ENCODE measurements at regions not wholly inside any gene's neighbourhood (a gene's known extent, or its start where the extent isn't known, plus 50 kb on each side); places are given as distances from the start of the nearest gene placed in this dataset.

DNA sequence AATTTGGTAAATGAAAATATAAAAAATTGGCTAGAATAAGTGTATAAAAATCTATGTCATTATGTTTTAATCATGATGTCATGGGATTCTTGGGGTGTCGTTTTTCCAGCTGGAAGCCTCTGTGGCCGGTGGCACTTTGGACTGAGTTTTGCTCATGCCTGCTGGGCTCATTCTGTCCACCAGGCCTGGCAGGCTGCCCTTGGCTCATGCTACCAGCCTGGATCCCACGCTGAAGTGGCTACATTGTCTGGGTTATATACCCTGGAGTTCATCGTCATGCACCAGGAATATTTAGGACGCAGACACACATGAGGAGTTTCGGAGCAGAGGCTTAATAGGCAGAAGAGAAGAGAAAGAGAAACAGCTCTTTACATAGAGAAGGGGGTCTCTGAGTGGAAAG is 1913.7 kb upstream of the WWC1 start:
- no peaks in the 10 kb centered on the region for H3K27me3 ChIP-seq (ENCODE audit: control insufficient read depth in 3 of 3, insufficient read depth in 3 of 3, low read length in 3 of 3)
- H3K4me3 ChIP-seq (ENCODE audit: low read length in 3 of 3): no peak overlapping the region
- H3K9ac ChIP-seq (ENCODE audit: low read depth in 1 of 3, low read length in 3 of 3): no peak overlapping the region
- no peaks in the 10 kb centered on the region for H3K4me1 ChIP-seq (ENCODE audit: control insufficient read depth in 3 of 3, insufficient read depth in 3 of 3, low read length in 3 of 3)
- no peak overlapping the region for H3K27ac ChIP-seq (ENCODE audit: low read depth, low read length)
- peaks cover 0 to 3% (median 2%) of the 10 kb centered on the region in 3 donors for H3K9me3 ChIP-seq (ENCODE audit: control insufficient read depth in 3 of 3, low read length in 3 of 3)
- H3K36me3 ChIP-seq (ENCODE audit: control insufficient read depth in 3 of 3, insufficient read depth in 3 of 3, low read length in 3 of 3): no peaks in the 10 kb centered on the region

DNA sequence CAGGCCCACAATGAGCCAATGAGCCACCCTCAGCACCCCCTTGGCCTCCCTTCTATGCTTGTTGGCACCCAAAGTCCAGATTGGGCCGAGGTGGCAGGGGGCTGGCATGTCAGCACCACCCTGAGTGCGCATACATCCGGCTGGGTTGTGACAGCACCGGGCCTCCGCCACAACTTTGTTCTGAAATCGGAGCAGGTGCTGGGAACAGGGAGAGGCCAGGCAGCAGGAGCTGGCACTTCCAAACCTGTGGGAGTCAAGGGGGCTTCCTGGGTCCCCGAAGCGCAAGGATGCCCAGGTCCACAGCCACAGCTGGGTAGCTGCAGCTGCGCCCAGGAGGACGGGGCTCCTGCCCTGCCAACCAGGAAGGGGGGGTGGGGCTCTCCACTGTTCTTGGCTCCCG is 1911.9 kb upstream of the WWC1 start:
- Histone ChIP-seq H3K4me1 (ENCODE audit: control insufficient read depth in 3 of 3, insufficient read depth in 3 of 3, low read length in 3 of 3) (no peaks in the 10 kb centered on the region), H3K27ac (ENCODE audit: low read depth, low read length) (no peak overlapping the region), H3K36me3 (ENCODE audit: control insufficient read depth in 3 of 3, insufficient read depth in 3 of 3, low read length in 3 of 3) (no peaks in the 10 kb centered on the region), H3K9ac (ENCODE audit: low read depth in 1 of 3, low read length in 3 of 3) (no peak overlapping the region), H3K4me3 (ENCODE audit: low read length in 3 of 3) (no peak overlapping the region), H3K27me3 (ENCODE audit: control insufficient read depth in 3 of 3, insufficient read depth in 3 of 3, low read length in 3 of 3) (no peaks in the 10 kb centered on the region), H3K9me3 (ENCODE audit: control insufficient read depth in 3 of 3, low read length in 3 of 3) (peaks cover 0 to 3% (median 2%) of the 10 kb centered on the region in 3 donors)

DNA sequence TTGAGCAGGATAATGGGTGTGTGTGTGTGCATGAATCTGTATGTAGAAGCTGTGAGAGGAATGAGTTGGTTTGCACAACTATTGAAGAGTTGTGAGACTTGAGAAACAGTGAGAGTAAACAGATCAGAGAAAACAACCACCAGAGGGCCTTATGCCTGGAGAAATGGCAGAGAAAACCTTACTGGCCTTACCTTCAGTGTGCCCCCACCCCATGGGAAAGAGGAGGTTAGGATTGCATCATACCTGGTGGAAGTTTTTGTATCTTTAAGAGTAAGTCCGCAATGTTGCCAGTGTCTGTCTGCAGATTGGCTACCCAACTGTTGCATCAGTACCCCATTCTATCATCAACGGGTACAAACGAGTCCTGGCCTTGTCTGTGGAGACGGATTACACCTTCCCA is 1909.4 kb upstream of the WWC1 start:
- H3K9me3 ChIP-seq (ENCODE audit: control insufficient read depth in 3 of 3, low read length in 3 of 3): peaks cover 0 to 3% (median 2%) of the 10 kb centered on the region in 3 donors
- no peaks in the 10 kb centered on the region for H3K36me3 ChIP-seq (ENCODE audit: control insufficient read depth in 3 of 3, insufficient read depth in 3 of 3, low read length in 3 of 3)
- H3K9ac ChIP-seq (ENCODE audit: low read depth in 1 of 3, low read length in 3 of 3): no peak overlapping the region
- no peaks in the 10 kb centered on the region for H3K27me3 ChIP-seq (ENCODE audit: control insufficient read depth in 3 of 3, insufficient read depth in 3 of 3, low read length in 3 of 3)
- H3K4me3 ChIP-seq (ENCODE audit: low read length in 3 of 3): no peak overlapping the region
- no peaks in the 10 kb centered on the region for H3K4me1 ChIP-seq (ENCODE audit: control insufficient read depth in 3 of 3, insufficient read depth in 3 of 3, low read length in 3 of 3)
- no peak overlapping the region for H3K27ac ChIP-seq (ENCODE audit: low read depth, low read length)

DNA sequence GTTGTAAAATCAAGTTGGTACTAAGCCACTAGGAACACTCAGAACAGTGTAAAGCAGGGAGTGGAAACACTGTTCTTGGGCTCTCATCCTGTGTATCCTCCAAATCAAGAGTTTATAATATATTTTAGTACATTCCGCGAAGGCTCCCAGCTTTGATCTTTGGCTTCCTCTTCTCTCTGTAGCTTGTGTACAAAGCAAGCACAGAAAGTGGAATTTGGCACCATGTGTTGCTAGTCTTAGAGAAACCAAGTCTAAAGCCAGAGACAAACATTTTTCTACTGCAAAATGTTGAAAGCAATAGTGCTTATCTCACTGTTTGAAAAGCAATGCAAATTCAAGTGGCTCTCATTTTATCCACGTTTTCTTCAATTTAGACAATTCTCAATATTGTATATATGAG is 1893.3 kb upstream of the WWC1 start:
- H3K4me3 ChIP-seq (ENCODE audit: low read length in 3 of 3): no peak overlapping the region
- no peaks in the 10 kb centered on the region for H3K36me3 ChIP-seq (ENCODE audit: control insufficient read depth in 3 of 3, insufficient read depth in 3 of 3, low read length in 3 of 3)
- no peak overlapping the region for H3K9ac ChIP-seq (ENCODE audit: low read depth in 1 of 3, low read length in 3 of 3)
- no peaks in the 10 kb centered on the region for H3K4me1 ChIP-seq (ENCODE audit: control insufficient read depth in 3 of 3, insufficient read depth in 3 of 3, low read length in 3 of 3)
- H3K9me3 ChIP-seq (ENCODE audit: control insufficient read depth in 3 of 3, low read length in 3 of 3): no peaks in the 10 kb centered on the region
- no peak overlapping the region for H3K27ac ChIP-seq (ENCODE audit: low read depth, low read length)
- H3K27me3 ChIP-seq (ENCODE audit: control insufficient read depth in 3 of 3, insufficient read depth in 3 of 3, low read length in 3 of 3): no peaks in the 10 kb centered on the region

DNA sequence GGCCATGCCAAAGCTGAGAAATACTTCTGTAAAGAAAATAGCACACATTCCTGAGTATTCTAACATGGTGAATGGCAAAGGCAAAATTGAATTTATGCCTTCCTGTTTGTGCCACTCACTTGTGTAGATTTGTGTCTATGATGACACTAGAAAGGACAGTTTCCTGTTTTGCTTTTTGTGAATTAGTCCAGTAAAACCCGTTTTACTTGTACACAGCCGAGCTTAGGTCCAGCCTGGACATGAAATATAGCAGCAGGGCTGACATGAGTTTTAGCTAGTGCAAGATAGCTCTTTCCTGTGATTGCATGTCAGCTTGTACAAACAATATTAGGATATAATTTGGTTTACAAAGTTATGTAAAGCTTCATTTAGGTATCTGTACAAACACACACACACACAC is 1891.7 kb upstream of the WWC1 start:
- Histone ChIP-seq H3K27ac (ENCODE audit: low read depth, low read length) (no peak overlapping the region), H3K4me1 (ENCODE audit: control insufficient read depth in 3 of 3, insufficient read depth in 3 of 3, low read length in 3 of 3) (no peaks in the 10 kb centered on the region), H3K9me3 (ENCODE audit: control insufficient read depth in 3 of 3, low read length in 3 of 3) (no peaks in the 10 kb centered on the region), H3K4me3 (ENCODE audit: low read length in 3 of 3) (no peak overlapping the region), H3K27me3 (ENCODE audit: control insufficient read depth in 3 of 3, insufficient read depth in 3 of 3, low read length in 3 of 3) (no peaks in the 10 kb centered on the region), H3K9ac (ENCODE audit: low read depth in 1 of 3, low read length in 3 of 3) (no peak overlapping the region), H3K36me3 (ENCODE audit: control insufficient read depth in 3 of 3, insufficient read depth in 3 of 3, low read length in 3 of 3) (no peaks in the 10 kb centered on the region)

DNA sequence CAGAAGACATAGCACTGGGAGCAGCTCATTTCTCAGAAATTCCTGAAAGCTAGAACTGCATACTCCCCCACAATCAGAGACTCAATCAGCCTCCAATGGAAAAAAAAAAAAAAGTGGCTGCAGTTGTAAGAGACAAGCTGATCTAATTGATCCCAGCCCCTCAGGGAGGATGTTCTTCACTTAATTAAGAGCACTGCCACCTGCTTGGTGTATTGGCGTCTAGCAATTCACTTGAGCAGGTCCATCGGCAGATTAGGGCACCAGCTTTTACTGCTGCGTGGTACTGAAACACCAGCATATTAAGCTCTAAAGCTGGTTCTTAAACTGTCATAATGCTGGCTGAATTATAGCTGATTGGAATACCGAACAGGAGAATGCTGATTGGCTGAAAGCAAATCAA is 1890.1 kb upstream of the WWC1 start:
- Histone ChIP-seq H3K9me3 (ENCODE audit: control insufficient read depth in 3 of 3, low read length in 3 of 3) (no peaks in the 10 kb centered on the region), H3K36me3 (ENCODE audit: control insufficient read depth in 3 of 3, insufficient read depth in 3 of 3, low read length in 3 of 3) (no peaks in the 10 kb centered on the region), H3K4me3 (ENCODE audit: low read length in 3 of 3) (no peak overlapping the region), H3K9ac (ENCODE audit: low read depth in 1 of 3, low read length in 3 of 3) (no peak overlapping the region), H3K27ac (ENCODE audit: low read depth, low read length) (no peak overlapping the region), H3K4me1 (ENCODE audit: control insufficient read depth in 3 of 3, insufficient read depth in 3 of 3, low read length in 3 of 3) (no peaks in the 10 kb centered on the region), H3K27me3 (ENCODE audit: control insufficient read depth in 3 of 3, insufficient read depth in 3 of 3, low read length in 3 of 3) (no peaks in the 10 kb centered on the region)

DNA sequence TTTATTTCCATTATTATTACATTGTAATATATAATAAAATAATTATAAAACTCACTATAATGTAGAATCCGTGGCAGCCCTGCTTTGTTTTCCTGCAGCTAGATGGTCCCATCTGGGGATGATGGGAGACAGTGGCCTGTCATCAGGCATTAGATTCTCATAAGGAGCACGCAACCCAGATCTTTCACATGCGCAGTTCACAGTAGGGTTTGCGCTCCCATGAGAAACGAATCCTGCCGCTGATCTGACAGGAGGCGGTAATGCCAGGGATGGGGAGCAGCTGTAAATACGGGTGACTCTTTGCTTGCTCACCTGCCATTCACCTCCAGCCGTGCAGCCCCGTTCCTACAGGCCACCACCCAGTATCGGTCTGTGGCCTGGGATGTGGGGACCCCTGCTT is 1879.3 kb upstream of the WWC1 start:
- Histone ChIP-seq H3K9me3 (ENCODE audit: control insufficient read depth in 3 of 3, low read length in 3 of 3) (no peaks in the 10 kb centered on the region), H3K36me3 (ENCODE audit: control insufficient read depth in 3 of 3, insufficient read depth in 3 of 3, low read length in 3 of 3) (no peaks in the 10 kb centered on the region), H3K27ac (ENCODE audit: low read depth, low read length) (no peak overlapping the region), H3K9ac (ENCODE audit: low read depth in 1 of 3, low read length in 3 of 3) (no peak overlapping the region), H3K4me3 (ENCODE audit: low read length in 3 of 3) (no peak overlapping the region), H3K27me3 (ENCODE audit: control insufficient read depth in 3 of 3, insufficient read depth in 3 of 3, low read length in 3 of 3) (no peaks in the 10 kb centered on the region), H3K4me1 (ENCODE audit: control insufficient read depth in 3 of 3, insufficient read depth in 3 of 3, low read length in 3 of 3) (no peaks in the 10 kb centered on the region)

DNA sequence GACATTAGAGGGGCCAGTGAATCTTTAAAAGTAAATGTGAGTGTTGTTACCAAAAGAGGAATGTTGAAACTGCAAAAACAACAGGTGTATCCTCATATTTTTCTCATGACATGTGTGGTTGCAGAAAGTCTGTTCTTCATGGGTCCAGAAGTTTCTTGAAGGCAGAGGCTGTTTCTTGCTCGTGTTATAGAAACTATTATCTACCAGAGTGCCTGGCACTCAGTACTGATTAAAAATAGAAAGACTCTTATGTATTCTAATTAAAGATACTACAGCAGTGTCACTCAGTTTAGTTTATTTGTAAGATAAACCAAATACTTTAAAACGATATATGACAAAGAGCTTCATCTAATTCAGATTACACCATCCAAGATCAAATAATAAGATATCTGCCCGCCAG is 1864.2 kb upstream of the WWC1 start:
- no peaks in the 10 kb centered on the region for H3K36me3 ChIP-seq (ENCODE audit: control insufficient read depth in 3 of 3, insufficient read depth in 3 of 3, low read length in 3 of 3)
- no peak overlapping the region for H3K4me3 ChIP-seq (ENCODE audit: low read length in 3 of 3)
- H3K27ac ChIP-seq (ENCODE audit: low read depth, low read length): no peak overlapping the region
- H3K27me3 ChIP-seq (ENCODE audit: control insufficient read depth in 3 of 3, insufficient read depth in 3 of 3, low read length in 3 of 3): no peaks in the 10 kb centered on the region
- H3K4me1 ChIP-seq (ENCODE audit: control insufficient read depth in 3 of 3, insufficient read depth in 3 of 3, low read length in 3 of 3): no peaks in the 10 kb centered on the region
- H3K9ac ChIP-seq (ENCODE audit: low read depth in 1 of 3, low read length in 3 of 3): no peak overlapping the region
- no peaks in the 10 kb centered on the region for H3K9me3 ChIP-seq (ENCODE audit: control insufficient read depth in 3 of 3, low read length in 3 of 3)

DNA sequence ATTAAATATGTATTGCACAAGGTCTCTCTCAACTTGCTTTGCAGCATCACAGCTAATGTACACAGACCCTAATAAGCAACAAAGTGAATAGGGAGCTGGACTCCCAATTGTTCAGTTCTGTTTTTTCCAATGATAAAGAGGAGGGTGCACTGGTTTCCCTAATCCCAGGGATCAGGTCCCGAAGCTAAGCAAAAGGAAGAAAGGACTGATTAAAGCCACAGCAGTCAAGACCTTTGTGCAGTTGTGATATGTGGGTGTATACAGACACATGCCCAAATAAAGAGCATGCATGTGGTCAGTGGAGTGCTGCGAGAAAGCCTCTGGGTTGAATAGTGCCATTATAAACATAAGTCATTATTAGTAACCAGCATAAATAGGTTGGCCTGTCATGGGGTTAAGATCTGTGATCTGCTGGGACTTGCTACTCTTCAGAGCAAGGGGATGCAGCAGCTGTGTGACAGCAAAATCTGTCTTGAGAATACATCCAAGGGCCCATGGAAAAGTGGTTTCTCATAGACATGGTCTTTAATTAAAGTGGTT is 1863.1 kb upstream of the WWC1 start:
- Histone ChIP-seq H3K27me3 (ENCODE audit: control insufficient read depth in 3 of 3, insufficient read depth in 3 of 3, low read length in 3 of 3) (no peaks in the 10 kb centered on the region), H3K9me3 (ENCODE audit: control insufficient read depth in 3 of 3, low read length in 3 of 3) (no peaks in the 10 kb centered on the region), H3K36me3 (ENCODE audit: control insufficient read depth in 3 of 3, insufficient read depth in 3 of 3, low read length in 3 of 3) (no peaks in the 10 kb centered on the region), H3K9ac (ENCODE audit: low read depth in 1 of 3, low read length in 3 of 3) (no peak overlapping the region), H3K4me3 (ENCODE audit: low read length in 3 of 3) (no peak overlapping the region), H3K4me1 (ENCODE audit: control insufficient read depth in 3 of 3, insufficient read depth in 3 of 3, low read length in 3 of 3) (no peaks in the 10 kb centered on the region), H3K27ac (ENCODE audit: low read depth, low read length) (no peak overlapping the region)

DNA sequence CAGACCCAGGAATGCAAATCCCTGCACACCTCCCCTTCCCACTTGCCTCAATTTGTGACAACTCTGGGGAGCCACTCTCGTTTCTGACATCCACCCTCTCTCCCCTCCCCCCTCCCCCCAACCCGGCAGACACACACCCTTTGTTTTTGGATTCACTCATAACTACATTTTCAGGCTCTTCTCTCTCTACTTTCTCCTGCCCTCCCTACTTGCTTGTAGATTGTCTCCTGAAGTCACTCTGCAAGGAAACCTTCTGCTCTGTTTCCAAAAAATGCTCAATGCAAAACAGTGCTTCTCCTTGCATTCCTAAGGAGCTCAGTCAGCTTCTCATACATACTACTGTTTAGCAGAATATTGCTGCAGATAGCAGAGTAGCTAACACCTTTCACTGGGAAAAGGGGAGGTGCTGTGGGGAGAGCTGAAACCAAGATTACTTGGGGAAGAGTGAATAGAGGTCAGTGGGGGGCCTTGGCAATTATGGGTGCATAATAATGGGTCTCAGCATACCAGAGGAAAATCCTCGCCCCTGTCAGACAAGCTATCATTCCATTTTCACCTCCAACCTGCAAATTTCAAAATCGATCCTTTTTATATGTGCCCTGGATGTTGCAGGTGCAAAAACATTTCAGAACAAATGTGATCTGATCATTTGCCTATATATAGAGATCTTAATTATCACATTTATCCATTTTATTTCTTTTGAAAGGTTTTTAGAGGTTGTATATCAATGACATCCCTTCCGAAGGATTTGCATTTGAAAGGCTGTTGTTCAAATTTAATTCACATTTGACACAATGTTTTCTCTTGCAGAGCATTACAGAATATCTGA is 1860.7 kb upstream of the WWC1 start:
- no peaks in the 10 kb centered on the region for H3K36me3 ChIP-seq (ENCODE audit: control insufficient read depth in 3 of 3, insufficient read depth in 3 of 3, low read length in 3 of 3)
- no peak overlapping the region for H3K9ac ChIP-seq (ENCODE audit: low read depth in 1 of 3, low read length in 3 of 3)
- H3K27ac ChIP-seq (ENCODE audit: low read depth, low read length): no peak overlapping the region
- no peaks in the 10 kb centered on the region for H3K27me3 ChIP-seq (ENCODE audit: control insufficient read depth in 3 of 3, insufficient read depth in 3 of 3, low read length in 3 of 3)
- no peak overlapping the region for H3K4me3 ChIP-seq (ENCODE audit: low read length in 3 of 3)
- H3K9me3 ChIP-seq (ENCODE audit: control insufficient read depth in 3 of 3, low read length in 3 of 3): no peaks in the 10 kb centered on the region
- no peaks in the 10 kb centered on the region for H3K4me1 ChIP-seq (ENCODE audit: control insufficient read depth in 3 of 3, insufficient read depth in 3 of 3, low read length in 3 of 3)

Data from skeletal muscle tissue (tissue), 3 donors.